Endothelial cell (in vitro differentiated cells): ENCODE measurements at regions not wholly inside any gene's neighbourhood (a gene's known extent, or its start where the extent isn't known, plus 50 kb on each side); places are given as distances from the start of the nearest gene placed in this dataset.
"Not testable (repeated sequence)": the region's sequence is repeated elsewhere in the genome, so short reads cannot be mapped to it uniquely, and the experiment has no call there.

Source experiments
- DNase-seq: peaks from one replicate; pipeline ENCODE4 v3.0.0; 2021; ENCODE audit warnings: low spot score
- H3K27ac Mint-ChIP-seq: one replicate; pipeline ENCODE4 v1.8.0; 2021; ENCODE audit warnings: mixed read lengths, inconsistent platforms; ENCODE audit not compliant: unreplicated experiment
- H3K27me3 Mint-ChIP-seq: one replicate; pipeline ENCODE4 v1.8.0; 2021; ENCODE audit warnings: mild to moderate bottlenecking, moderate library complexity, mixed read lengths, inconsistent platforms; ENCODE audit not compliant: unreplicated experiment
- H3K36me3 Mint-ChIP-seq: one replicate; pipeline ENCODE4 v1.8.0; 2021; ENCODE audit warnings: mild to moderate bottlenecking, low read depth, mixed read lengths, inconsistent platforms; ENCODE audit not compliant: unreplicated experiment
- H3K4me1 Mint-ChIP-seq: one replicate; pipeline ENCODE4 v1.8.0; 2021; ENCODE audit warnings: mild to moderate bottlenecking, mixed read lengths, inconsistent platforms; ENCODE audit not compliant: unreplicated experiment
- H3K4me3 Mint-ChIP-seq: one replicate; pipeline ENCODE4 v1.8.0; 2021; ENCODE audit warnings: mild to moderate bottlenecking, mixed read lengths, inconsistent platforms; ENCODE audit not compliant: unreplicated experiment
- H3K9me3 Mint-ChIP-seq: one replicate; pipeline ENCODE4 v1.8.0; 2021; ENCODE audit warnings: mixed read lengths, inconsistent platforms; ENCODE audit not compliant: unreplicated experiment
- CTCF ChIP-seq: fragments of 200-600 bp; sonication (generic); IDR thresholded peaks from one replicate; pipeline ENCODE4 v1.5.0; 2021; ENCODE audit warnings: antibody characterized with exemption; ENCODE audit not compliant: unreplicated experiment

- Mint-ChIP-seq H3K4me3 (peak overlapping the region; percentile 42), H3K9me3 (no peaks in the 10 kb centered on the region), H3K27me3 (peaks cover 17% of the 10 kb centered on the region), H3K27ac (peak overlapping the region; percentile 18), H3K4me1 (peaks cover 34% of the 10 kb centered on the region), H3K36me3 (peaks cover 5% of the 10 kb centered on the region)
- no peak for TF ChIP-seq CTCF
- DNase-seq, result no peak
Observed at GRCh38 chr1:54474310-54475251, 68.4 kb upstream of the SSBP3 start.

- DNase-seq, result no peak
- no peaks in the 10 kb centered on the region for H3K9me3 Mint-ChIP-seq
- peaks cover 5% of the 10 kb centered on the region for H3K36me3 Mint-ChIP-seq
- peaks cover 24% of the 10 kb centered on the region for H3K4me1 Mint-ChIP-seq
- H3K4me3 Mint-ChIP-seq, result no peak overlapping the region
- no peak overlapping the region for H3K27ac Mint-ChIP-seq
- H3K27me3 Mint-ChIP-seq, result peaks cover 10% of the 10 kb centered on the region
- TF ChIP-seq CTCF, result no peak
Observed at GRCh38 chr1:54471588-54471987, 65.4 kb upstream of the SSBP3 start.

- Mint-ChIP-seq H3K4me1 (peaks cover 23% of the 10 kb centered on the region), H3K27ac (peak overlapping the region; percentile 13)
- H3K4me3 Mint-ChIP-seq, H3K9me3 Mint-ChIP-seq, H3K36me3 Mint-ChIP-seq, DNase-seq, H3K27me3 Mint-ChIP-seq: not testable (repeated sequence)
Observed at GRCh38 chr1:54469444-54469843, 63.2 kb upstream of the SSBP3 start.

- H3K36me3 Mint-ChIP-seq, H3K27ac Mint-ChIP-seq, H3K9me3 Mint-ChIP-seq, H3K27me3 Mint-ChIP-seq, H3K4me3 Mint-ChIP-seq, DNase-seq: not testable (repeated sequence)
- peaks cover 27% of the 10 kb centered on the region for H3K4me1 Mint-ChIP-seq
Observed at GRCh38 chr1:54468288-54469084, 62.3 kb upstream of the SSBP3 start.

- Mint-ChIP-seq H3K4me3 (peak overlapping the region; percentile 33), H3K9me3 (no peaks in the 10 kb centered on the region), H3K36me3 (no peaks in the 10 kb centered on the region), H3K27me3 (peaks cover 2% of the 10 kb centered on the region), H3K27ac (peak overlapping the region; percentile 92), H3K4me1 (peaks cover 47% of the 10 kb centered on the region)
- no peak for TF ChIP-seq CTCF
- no peak for DNase-seq
Observed at GRCh38 chr1:54465351-54465811, 59.2 kb upstream of the SSBP3 start.
